Right kidney (tissue), 1 donor: ENCODE measurements at regions not wholly inside any gene's neighbourhood (a gene's known extent, or its start where the extent isn't known, plus 50 kb on each side); places are given as distances from the start of the nearest gene placed in this dataset.
"Not testable (repeated sequence)": the region's sequence is repeated elsewhere in the genome, so short reads cannot be mapped to it uniquely, and the experiment has no call there.

Source experiments
- DNase-seq: peaks from one replicate; pipeline ENCODE4 v3.0.0-alpha.2; 2016

DNA sequence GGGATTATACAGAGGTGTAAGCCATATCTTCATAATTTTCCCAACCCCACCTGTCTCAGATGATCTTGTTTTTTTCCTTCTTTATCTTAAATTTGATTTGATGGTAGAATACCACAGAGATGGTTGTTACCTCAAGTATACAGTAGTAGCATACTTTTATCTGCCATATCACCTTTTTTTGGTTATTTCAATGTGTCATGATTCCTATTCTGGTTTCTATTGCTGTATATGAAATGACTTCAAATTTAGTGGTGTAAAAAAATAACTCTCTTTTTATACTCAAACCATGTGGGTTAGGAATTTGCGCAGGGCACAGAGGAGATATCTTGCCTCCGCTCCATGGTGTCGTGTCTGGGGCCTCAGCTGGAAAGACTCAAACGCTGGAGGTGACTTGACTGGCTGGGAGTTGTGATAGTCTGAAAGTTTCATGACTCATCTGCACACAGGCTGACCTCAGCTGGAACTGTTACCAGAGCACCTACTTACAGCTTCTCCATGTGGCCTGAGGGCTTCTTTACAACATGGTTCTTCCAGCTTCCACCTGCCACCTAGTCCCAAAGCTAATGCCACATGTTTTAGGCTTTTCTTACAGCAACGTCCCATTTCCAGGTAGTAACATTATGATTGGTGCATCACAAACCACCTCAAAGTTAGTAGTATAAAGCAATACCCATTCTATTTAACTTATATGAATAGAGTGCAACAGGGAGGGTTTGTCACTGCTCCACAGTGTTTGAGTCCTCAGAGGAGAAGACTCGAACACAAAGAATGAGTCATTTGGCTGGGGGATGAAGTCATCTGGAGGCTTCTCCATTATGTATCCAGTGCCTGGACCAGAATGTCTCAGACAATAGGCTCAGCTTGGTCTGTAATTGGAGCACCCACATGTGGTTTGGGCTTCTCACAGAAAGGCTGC is 82.3 kb upstream of the XPO1 start:
- DNase-seq, result no peak

DNA sequence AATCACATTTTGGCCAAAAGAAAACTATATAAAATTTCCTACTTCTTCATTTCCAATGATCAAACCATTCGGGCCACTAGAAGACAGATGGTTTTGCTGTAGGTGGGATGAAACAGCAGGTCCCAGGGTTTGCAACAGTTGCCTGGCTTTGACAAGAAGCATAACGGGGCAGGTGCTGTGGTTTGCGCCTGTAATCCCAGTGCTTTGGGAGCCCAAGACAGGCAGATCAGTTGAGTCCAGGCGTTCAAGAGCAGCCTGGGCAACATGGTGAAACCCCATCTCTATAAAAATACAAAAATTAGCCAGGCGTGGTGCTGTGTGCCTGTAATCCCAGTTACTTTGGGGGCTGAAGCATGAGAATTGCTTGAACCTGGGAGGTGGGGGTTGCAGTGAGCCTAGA is 81.4 kb upstream of the XPO1 start:
- DNase-seq, result no peak

DNA sequence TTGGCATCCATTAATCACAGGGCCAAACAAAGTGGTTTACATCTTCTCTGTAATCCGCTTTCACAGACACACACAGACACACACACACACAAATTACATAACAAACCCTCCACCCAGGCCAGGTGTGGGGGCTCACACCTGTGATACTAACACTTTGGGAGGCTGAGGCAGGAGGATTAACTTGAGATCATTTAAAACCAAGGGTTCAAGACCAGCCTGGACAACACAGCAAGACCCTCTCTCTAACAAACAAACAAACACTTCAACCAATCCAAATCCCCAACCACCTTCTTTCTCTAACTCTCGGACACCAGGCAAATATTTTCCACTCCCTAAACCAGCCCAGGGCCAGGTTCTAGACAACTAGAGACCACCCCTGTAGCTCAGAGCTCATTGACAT is 79.5 kb upstream of the XPO1 start:
- DNase-seq, result no peak

GRCh38 chr2:61605245-61605644 is 67.1 kb upstream of the XPO1 start:
- no peak for DNase-seq

DNA sequence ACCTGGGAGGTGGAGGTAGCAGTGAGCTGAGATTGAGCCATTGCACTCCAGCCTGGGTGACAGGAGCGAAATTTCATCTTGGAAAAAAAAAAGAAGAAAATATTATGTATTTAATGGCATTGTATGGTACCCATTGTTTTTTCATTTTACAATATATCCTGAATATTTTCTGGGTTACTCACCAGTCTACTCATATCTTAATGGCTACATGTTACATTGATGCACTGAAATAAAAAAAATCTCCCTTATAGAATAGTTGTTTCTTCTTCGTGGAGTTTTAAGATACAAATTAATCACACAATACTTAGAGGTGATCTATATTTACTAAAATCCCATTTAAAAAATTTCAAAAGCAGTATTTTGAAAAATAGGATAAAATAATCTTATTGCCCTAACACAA is 66.3 kb upstream of the XPO1 start:
- DNase-seq, result no peak

DNA sequence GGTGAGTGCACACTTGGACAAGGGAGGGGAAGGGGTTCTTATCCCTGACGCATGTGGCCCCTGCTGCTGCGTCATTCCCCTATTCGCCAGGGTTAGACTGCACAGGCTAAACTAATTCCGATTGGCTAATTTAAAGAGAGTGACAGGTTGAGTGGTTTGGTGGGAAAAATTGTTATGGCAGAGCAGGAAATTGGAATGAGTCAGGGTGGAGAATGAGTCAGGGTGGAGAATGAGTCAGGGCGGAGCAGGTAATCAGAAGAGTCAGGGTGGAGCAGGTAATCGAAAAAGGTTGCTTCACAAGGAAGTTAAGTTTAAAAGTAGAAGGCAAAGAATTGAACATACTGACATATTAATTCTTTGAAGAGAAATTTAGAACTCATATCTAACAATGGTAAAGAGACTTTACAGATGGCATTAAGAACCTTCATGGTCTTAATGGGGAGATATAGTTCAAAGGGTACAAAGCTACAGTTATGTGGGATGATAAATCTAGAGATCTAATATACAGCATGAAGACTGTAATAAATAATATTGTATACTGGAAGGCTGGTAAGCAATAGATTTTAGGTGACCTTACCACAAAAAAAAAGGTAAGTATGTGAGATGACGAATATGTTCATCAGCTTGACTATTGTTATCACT is 60.5 kb upstream of the XPO1 start:
- not testable (repeated sequence) for DNase-seq

DNA sequence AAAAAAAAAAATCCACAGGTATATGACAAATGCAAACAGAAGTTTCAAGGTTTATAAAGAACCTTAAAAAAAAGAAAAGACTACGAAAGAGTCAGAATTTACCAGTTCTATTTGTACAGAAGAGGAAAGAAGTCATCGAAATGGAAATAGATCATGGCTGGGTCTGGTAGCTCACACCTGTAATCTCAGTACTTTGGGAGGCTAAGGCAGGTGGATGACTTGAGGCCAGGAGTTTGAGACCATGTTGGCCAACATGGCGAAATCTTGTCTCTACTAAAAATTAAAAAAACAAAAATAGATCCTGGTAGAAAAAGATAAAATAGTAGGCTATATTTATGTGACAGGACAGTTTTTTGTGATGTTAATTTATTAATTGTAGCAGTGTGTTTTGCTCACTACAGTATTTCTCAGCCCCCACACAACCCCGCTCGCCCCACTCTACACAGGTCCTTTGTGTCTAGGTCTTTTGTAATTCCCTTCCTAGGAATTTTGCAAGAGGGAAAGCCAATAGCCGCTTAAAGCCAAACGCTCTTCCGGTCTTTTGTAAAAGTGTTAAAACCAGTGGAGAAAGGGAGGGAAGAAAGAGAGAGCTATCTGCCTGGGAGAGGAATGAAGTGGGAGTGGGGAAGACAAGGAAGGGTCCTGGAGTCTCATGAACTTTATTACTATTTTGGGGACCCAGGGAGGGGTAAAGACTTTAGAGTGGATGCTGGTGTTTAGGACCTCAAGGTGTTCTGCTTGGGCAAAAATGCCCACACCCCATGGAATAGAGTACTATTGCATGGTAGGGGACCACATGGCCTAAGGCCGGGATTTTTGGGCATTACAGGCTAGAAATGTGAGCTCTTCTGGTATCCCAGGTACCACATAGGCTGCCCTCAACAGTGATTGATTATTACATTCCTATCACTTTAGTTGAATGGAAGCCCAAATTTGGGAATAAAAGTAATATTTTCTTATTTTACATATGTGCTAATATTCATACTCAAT is 59.4 kb upstream of the XPO1 start:
- DNase-seq, result no peak

- not testable (repeated sequence) for DNase-seq
Measured at GRCh38 chr2:61594201-61594600, 56.0 kb upstream of the XPO1 start.

- DNase-seq, result not testable (repeated sequence)
Measured at GRCh38 chr2:61593648-61594047, 55.5 kb upstream of the XPO1 start.

- DNase-seq, result no peak
Measured at GRCh38 chr2:61590214-61590613, 52.1 kb upstream of the XPO1 start.

GRCh38 chr2:61588566-61588965 is 50.4 kb upstream of the XPO1 start:
- DNase-seq, result no peak
